ENCODE measurements at regions not wholly inside any gene's neighbourhood (a gene's known extent, or its start where the extent isn't known, plus 50 kb on each side); places are given as distances from the start of the nearest gene placed in this dataset.

GRCh38 chr12:105980533-105980932 is 158.2 kb downstream of the NUAK1 start:
- no peaks in the 10 kb centered on the region for H3K36me3 ChIP-seq
- no peak overlapping the region for H3K27ac ChIP-seq
- no peak for TF ChIP-seq CTCF (IDR thresholded peaks at IDR 0.05)

GRCh38 chr12:105982022-105982421 is 156.7 kb downstream of the NUAK1 start:
- H3K4me3 ChIP-seq (ENCODE audit: low read depth in 1 of 2, low read length in 1 of 2) = no peak overlapping the region
- no peaks in the 10 kb centered on the region for H3K9me3 ChIP-seq
- H3K36me3 ChIP-seq = no peaks in the 10 kb centered on the region
- TF ChIP-seq CTCF (IDR thresholded peaks at IDR 0.05) = no peak
- no peaks in the 10 kb centered on the region for H3K27me3 ChIP-seq
- no peaks in the 10 kb centered on the region for H3K4me1 ChIP-seq (ENCODE audit: control insufficient read depth in 1 of 2, insufficient read depth in 1 of 2, low read depth in 1 of 2, low read length in 1 of 2)
- H3K27ac ChIP-seq = no peak overlapping the region

More at GRCh38 chr12:105980533-105980932, 158.2 kb downstream of the NUAK1 start:
- H3K9me3 ChIP-seq = no peaks in the 10 kb centered on the region
- H3K27me3 ChIP-seq = no peaks in the 10 kb centered on the region
- no peaks in the 10 kb centered on the region for H3K4me1 ChIP-seq (ENCODE audit: control insufficient read depth in 1 of 2, insufficient read depth in 1 of 2, low read depth in 1 of 2, low read length in 1 of 2)
- H3K4me3 ChIP-seq (ENCODE audit: low read depth in 1 of 2, low read length in 1 of 2) = no peak overlapping the region

DNA sequence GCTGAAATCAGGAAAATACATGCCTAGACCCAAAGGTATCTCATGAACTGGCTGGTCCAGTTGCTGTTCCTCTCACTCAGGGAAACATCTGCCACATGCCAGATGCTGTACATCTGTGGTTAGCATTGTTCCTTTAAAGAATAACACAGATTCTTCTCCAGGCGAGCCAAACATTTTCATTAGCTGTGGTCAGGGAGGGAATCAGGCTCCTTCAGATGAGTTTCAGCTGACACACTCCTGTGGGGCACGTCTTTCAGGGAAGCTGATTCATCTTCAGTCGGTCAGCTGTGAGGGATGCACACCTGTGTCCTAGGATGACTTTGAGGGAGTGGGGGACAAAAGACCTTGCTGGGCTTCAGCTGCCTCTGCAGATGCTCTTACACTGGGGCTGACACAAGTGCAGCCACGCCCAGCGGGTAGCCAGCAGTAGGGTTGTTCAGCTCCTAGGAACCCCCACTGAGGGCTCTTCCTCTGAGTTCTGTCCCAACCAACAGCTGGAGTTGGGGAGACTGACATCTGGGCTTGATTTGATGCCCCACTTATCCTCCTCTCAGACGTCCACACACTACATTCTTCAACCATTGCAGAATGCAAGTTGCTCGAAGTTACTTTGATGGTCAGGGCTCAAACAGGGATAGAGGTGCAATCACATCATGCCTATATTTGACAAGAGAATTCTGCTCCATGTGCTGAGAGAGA is 155.0 kb downstream of the NUAK1 start:
- Histone ChIP-seq H3K36me3 (no peaks in the 10 kb centered on the region), H3K27ac (no peak overlapping the region), H3K9me3 (no peaks in the 10 kb centered on the region), H3K27me3 (no peaks in the 10 kb centered on the region), H3K4me3 (ENCODE audit: low read depth in 1 of 2, low read length in 1 of 2) (no peak overlapping the region), H3K4me1 (ENCODE audit: control insufficient read depth in 1 of 2, insufficient read depth in 1 of 2, low read depth in 1 of 2, low read length in 1 of 2) (no peaks in the 10 kb centered on the region)
- no peak for TF ChIP-seq CTCF (IDR thresholded peaks at IDR 0.05)

- no peak for TF ChIP-seq CTCF (IDR thresholded peaks at IDR 0.05)
- no peaks in the 10 kb centered on the region for H3K27me3 ChIP-seq
- H3K4me1 ChIP-seq (ENCODE audit: control insufficient read depth in 1 of 2, insufficient read depth in 1 of 2, low read depth in 1 of 2, low read length in 1 of 2) = no peaks in the 10 kb centered on the region
- no peak overlapping the region for H3K4me3 ChIP-seq (ENCODE audit: low read depth in 1 of 2, low read length in 1 of 2)
- H3K36me3 ChIP-seq = no peaks in the 10 kb centered on the region
- H3K9me3 ChIP-seq = no peaks in the 10 kb centered on the region
- H3K27ac ChIP-seq = no peak overlapping the region
Observed at GRCh38 chr12:105985383-105985782, 153.4 kb downstream of the NUAK1 start.

GRCh38 chr12:105986779-105987684 is 151.7 kb downstream of the NUAK1 start:
- Histone ChIP-seq H3K4me1 (ENCODE audit: control insufficient read depth in 1 of 2, insufficient read depth in 1 of 2, low read depth in 1 of 2, low read length in 1 of 2) (no peaks in the 10 kb centered on the region), H3K27ac (no peak overlapping the region), H3K36me3 (no peaks in the 10 kb centered on the region), H3K4me3 (ENCODE audit: low read depth in 1 of 2, low read length in 1 of 2) (no peak overlapping the region), H3K9me3 (no peaks in the 10 kb centered on the region), H3K27me3 (no peaks in the 10 kb centered on the region)
- no peak for TF ChIP-seq CTCF (IDR thresholded peaks at IDR 0.05)

All from neutrophil (primary cell).